SU-DHL-6 (cell line): ENCODE measurements at regions not wholly inside any gene's neighbourhood (a gene's known extent, or its start where the extent isn't known, plus 50 kb on each side); places are given as distances from the start of the nearest gene placed in this dataset.
"Not testable (repeated sequence)": the region's sequence is repeated elsewhere in the genome, so short reads cannot be mapped to it uniquely, and the experiment has no call there.

Experiments used
- CTCF ChIP-seq: fragments of 200-600 bp; sonication (generic); IDR thresholded peaks from one replicate; pipeline ENCODE4 v1.5.1; 2017; ENCODE audit warnings: antibody characterized with exemption, mild to moderate bottlenecking, low read length, moderate library complexity; ENCODE audit not compliant: insufficient read depth, poor library complexity, severe bottlenecking
- EZH2phosphoT487 ChIP-seq: fragments of 200-600 bp; sonication (generic), shearing (Covaris generic); conservative IDR thresholded peaks from 2 replicates; pipeline ENCODE4 v1.6.1; 2018; ENCODE audit warnings: mild to moderate bottlenecking, antibody characterized with exemption, low read length, moderate library complexity, mixed read lengths

- TF ChIP-seq CTCF, EZH2phosphoT487: not testable (repeated sequence)
These were observed 1506.3 kb downstream of the FAM181B start for GRCh38 chr11:81227409-81227808.
